ENCODE measurements at regions not wholly inside any gene's neighbourhood (a gene's known extent, or its start where the extent isn't known, plus 50 kb on each side); places are given as distances from the start of the nearest gene placed in this dataset.

DNA sequence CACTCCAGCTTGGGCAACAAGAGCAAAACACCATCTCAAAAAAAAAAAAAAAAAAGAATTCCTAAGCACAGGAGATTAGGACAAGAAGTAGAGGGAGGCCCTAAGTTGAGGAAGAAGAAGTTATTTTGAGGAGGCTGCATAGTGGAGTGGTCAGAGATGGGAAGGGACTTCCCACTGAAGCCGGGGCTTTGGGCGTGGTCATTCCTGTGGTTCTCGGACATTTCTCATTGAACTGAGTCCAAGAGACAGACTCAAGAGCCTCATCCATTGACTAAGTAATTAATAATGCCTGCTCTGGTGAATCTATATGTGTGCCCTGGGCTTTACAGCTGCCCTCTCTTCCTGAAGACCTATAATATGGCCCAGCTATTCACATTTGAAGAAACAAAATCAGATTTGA, 53.2 kb upstream of the FTH1 start:
- in situ Hi-C loops (cut with MboI; ENCODE audit: low pct_unique_long_range_greater_than_20kb, low sequenced_read_pairs, unreplicated experiment), result no loop called here
- DNase-seq (ENCODE audit: low spot score), result no peak
- TF ChIP-seq, protein P1, sequence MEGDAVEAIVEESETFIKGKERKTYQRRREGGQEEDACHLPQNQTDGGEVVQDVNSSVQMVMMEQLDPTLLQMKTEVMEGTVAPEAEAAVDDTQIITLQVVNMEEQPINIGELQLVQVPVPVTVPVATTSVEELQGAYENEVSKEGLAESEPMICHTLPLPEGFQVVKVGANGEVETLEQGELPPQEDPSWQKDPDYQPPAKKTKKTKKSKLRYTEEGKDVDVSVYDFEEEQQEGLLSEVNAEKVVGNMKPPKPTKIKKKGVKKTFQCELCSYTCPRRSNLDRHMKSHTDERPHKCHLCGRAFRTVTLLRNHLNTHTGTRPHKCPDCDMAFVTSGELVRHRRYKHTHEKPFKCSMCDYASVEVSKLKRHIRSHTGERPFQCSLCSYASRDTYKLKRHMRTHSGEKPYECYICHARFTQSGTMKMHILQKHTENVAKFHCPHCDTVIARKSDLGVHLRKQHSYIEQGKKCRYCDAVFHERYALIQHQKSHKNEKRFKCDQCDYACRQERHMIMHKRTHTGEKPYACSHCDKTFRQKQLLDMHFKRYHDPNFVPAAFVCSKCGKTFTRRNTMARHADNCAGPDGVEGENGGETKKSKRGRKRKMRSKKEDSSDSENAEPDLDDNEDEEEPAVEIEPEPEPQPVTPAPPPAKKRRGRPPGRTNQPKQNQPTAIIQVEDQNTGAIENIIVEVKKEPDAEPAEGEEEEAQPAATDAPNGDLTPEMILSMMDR (IDR thresholded peaks at IDR 0.05; ENCODE audit: extremely low read depth, insufficient read depth, missing control alignments), result no peak

DNA sequence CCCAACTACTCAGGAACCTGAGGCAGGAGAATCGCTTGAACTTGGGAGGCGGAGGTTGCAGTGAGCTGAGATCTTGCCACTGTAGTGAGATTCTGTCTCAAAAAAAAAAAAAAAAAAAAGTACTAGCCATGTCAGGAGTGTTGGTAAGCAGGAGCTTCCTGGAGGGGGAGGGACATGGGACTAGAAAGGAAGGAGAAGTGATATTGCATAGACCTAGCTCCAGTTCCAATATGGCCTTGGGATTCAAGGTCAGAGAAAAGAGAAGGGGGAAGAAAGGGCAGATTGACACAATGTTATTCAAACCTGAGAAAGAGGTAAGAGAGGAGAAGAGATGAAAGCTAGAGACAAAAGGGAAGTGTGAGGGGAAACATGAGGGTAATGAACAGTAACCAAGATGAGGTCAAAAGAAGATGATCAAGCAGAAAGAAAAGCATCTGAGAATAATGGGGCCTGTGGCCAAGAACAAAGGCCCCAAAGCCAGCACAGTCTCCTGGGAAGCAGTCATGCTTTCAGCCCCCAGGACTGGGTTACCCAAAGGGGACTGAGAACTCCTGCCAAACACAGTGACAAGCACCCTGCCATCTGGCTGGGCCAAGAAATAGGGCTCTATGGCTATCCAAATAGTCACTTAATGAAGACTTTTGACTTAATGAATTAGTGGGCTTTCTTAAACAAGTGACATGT, 51.7 kb upstream of the FTH1 start:
- in situ Hi-C loops (cut with MboI; ENCODE audit: low pct_unique_long_range_greater_than_20kb, low sequenced_read_pairs, unreplicated experiment), result no loop called here
- DNase-seq (ENCODE audit: low spot score), result no peak
- TF ChIP-seq, protein P1 (IDR thresholded peaks at IDR 0.05; ENCODE audit: extremely low read depth, insufficient read depth, missing control alignments), result no peak

DNA sequence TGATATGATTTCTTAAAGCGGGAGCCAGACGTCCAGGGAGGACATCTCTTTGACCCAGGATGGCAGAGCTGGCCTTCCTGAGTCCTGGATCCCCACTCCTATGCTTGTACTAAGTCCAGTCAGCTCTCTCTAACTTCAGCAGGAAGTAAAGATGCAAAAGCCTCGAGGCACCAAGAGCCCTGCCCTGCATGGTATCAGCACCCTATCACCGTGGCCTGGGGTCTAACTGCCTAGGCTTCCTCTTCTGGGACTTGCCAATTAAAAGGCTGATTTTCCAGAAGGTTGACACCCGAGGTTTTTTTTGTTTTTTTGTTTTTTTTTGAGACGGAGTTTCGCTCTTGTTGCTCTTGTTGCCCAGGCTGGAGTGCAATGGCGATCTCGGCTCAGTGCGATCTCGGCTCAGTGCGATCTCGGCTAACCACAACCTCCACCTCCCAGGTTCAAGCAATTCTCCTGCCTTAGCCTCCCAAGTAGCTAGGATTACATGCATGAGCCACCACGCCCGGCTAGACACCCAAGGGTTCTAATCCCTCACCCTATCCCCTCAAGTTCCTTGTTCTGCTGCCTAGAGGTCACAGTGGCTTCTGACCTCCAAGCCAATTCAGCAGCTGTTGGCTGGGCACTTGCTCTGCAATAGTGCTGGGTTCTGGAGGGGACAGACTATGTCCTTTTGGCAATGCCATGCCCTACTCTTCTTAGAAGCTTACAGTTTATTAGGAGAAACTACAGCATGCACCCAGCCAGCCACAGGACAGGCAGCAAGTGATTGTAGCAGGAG, 50.6 kb upstream of the FTH1 start:
- TF ChIP-seq, protein P1 (IDR thresholded peaks at IDR 0.05; ENCODE audit: extremely low read depth, insufficient read depth, missing control alignments), result no peak
- in situ Hi-C loops (cut with MboI; ENCODE audit: low pct_unique_long_range_greater_than_20kb, low sequenced_read_pairs, unreplicated experiment), result no loop called here
- no peak for DNase-seq (ENCODE audit: low spot score)
